ENCODE measurements at regions not wholly inside any gene's neighbourhood (a gene's known extent, or its start where the extent isn't known, plus 50 kb on each side); places are given as distances from the start of the nearest gene placed in this dataset.

DNA sequence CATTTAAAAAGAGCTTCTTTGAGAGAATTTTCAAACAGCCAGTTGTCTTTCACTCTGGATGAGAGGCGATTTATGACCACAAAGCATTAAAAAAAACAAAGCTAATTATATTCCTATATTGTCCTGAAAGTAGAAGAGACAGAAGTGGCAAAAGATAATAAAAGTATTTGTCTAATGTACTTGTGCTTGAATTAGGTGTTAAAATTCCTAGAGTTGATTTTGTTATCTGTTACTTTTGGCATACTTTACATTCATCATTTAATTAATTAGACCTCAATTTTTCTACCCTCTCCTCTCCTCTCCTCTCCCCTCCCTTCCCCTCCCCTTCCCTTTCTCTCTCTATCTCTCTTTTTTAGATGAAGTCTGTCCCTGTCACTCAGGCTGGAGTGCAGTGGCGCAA lies 635.1 kb upstream of the ZNF385D start:
- H3K9ac ChIP-seq (replicated peaks in 1 of 4; ENCODE audit: extremely low read depth in 1 of 4, low read depth in 3 of 4, low read length in 3 of 4): no peak overlapping the region
- POLR2A ChIA-PET (ENCODE audit: partially characterized antibody): no interaction called here
- H3K23ac ChIP-seq (ENCODE audit: insufficient read length): no peak overlapping the region
- TF ChIP-seq SIX5 (IDR thresholded peaks at IDR 0.05; ENCODE audit: low read depth, low read length) (no peak), CHD2 (IDR thresholded peaks at IDR 0.05; ENCODE audit: low read length) (no peak), SIN3A (conservative IDR thresholded peaks at IDR 0.05 in 1 of 2, IDR thresholded peaks at IDR 0.05 in 1 of 2; ENCODE audit: low read depth in 1 of 2, low read length in 2 of 2) (no peak), TAF1 (IDR thresholded peaks at IDR 0.05; ENCODE audit: low read depth, low read length) (no peak), BACH1 (IDR thresholded peaks at IDR 0.05; ENCODE audit: low read length) (no peak), RAD21 (IDR thresholded peaks at IDR 0.05 in 1 of 2, conservative IDR thresholded peaks at IDR 0.05 in 1 of 2; ENCODE audit: low read depth in 2 of 2, low read length in 2 of 2) (no peak), SP1 (IDR thresholded peaks at IDR 0.05; ENCODE audit: low read depth, low read length) (no peak), GABPA (IDR thresholded peaks at IDR 0.05; ENCODE audit: borderline replicate concordance, insufficient read depth, low read length) (no peak), ZNF274 (IDR thresholded peaks at IDR 0.05; ENCODE audit: borderline replicate concordance, extremely low read depth, low read length) (no peak), BCL11A (IDR thresholded peaks at IDR 0.05; ENCODE audit: low read depth in 2 of 2, low read length in 2 of 2) (no peak)
- TF ChIP-seq, protein P1, sequence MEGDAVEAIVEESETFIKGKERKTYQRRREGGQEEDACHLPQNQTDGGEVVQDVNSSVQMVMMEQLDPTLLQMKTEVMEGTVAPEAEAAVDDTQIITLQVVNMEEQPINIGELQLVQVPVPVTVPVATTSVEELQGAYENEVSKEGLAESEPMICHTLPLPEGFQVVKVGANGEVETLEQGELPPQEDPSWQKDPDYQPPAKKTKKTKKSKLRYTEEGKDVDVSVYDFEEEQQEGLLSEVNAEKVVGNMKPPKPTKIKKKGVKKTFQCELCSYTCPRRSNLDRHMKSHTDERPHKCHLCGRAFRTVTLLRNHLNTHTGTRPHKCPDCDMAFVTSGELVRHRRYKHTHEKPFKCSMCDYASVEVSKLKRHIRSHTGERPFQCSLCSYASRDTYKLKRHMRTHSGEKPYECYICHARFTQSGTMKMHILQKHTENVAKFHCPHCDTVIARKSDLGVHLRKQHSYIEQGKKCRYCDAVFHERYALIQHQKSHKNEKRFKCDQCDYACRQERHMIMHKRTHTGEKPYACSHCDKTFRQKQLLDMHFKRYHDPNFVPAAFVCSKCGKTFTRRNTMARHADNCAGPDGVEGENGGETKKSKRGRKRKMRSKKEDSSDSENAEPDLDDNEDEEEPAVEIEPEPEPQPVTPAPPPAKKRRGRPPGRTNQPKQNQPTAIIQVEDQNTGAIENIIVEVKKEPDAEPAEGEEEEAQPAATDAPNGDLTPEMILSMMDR (IDR thresholded peaks at IDR 0.05; ENCODE audit: control extremely low read depth in 1 of 3, insufficient read depth in 1 of 3, low read depth in 1 of 3, low read length in 3 of 3): no peak
- TF ChIP-seq, protein P2, sequence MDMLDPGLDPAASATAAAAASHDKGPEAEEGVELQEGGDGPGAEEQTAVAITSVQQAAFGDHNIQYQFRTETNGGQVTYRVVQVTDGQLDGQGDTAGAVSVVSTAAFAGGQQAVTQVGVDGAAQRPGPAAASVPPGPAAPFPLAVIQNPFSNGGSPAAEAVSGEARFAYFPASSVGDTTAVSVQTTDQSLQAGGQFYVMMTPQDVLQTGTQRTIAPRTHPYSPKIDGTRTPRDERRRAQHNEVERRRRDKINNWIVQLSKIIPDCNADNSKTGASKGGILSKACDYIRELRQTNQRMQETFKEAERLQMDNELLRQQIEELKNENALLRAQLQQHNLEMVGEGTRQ (IDR thresholded peaks at IDR 0.05; ENCODE audit: low read length): no peak

More for the DNA sequence above, 635.1 kb upstream of the ZNF385D start:
- Histone ChIP-seq H3K23me2 (ENCODE audit: low read depth, low read length) (no peaks in the 10 kb centered on the region), H2BK5ac (ENCODE audit: low read depth, low read length) (no peak overlapping the region), H4K5ac (ENCODE audit: insufficient read length, low read depth, low read length) (no peak overlapping the region), H3K14ac (ENCODE audit: insufficient read length) (no peak overlapping the region), H2BK120ac (replicated peaks; ENCODE audit: low read depth, low read length) (no peak overlapping the region), H3K9me3 (ENCODE audit: insufficient read depth in 2 of 2, low read depth in 1 of 2, low read length in 1 of 2) (no peaks in the 10 kb centered on the region), H2BK15ac (ENCODE audit: low read length) (no peak overlapping the region), H3K79me2 (ENCODE audit: control insufficient read depth in 1 of 2, insufficient read depth in 2 of 2, low read length in 2 of 2) (no peaks in the 10 kb centered on the region), H3K4me3 (ENCODE audit: extremely low read depth in 1 of 4, insufficient read depth in 2 of 4, low read depth in 3 of 4, low read length in 4 of 4) (no peak overlapping the region), H3K18ac (ENCODE audit: extremely low read depth, low read length) (no peak overlapping the region), H3K36me3 (ENCODE audit: control insufficient read depth in 2 of 4, insufficient read depth in 4 of 4, low read length in 3 of 4) (no peaks in the 10 kb centered on the region), H3K4ac (replicated peaks; ENCODE audit: insufficient read length, low read depth, low read length) (no peak overlapping the region), H3K56ac (replicated peaks; ENCODE audit: insufficient read length, low read depth, low read length) (no peak overlapping the region), H4K20me1 (replicated peaks in 1 of 2; ENCODE audit: control insufficient read depth in 1 of 2, insufficient read depth in 2 of 2, low read length in 2 of 2) (no peaks in the 10 kb centered on the region), H3K4me1 (replicated peaks in 1 of 4; ENCODE audit: control insufficient read depth in 3 of 4, insufficient read depth in 4 of 4, low read length in 3 of 4) (no peaks in the 10 kb centered on the region), H4K91ac (replicated peaks; ENCODE audit: insufficient read length, low read length) (no peak overlapping the region), H2AK5ac (ENCODE audit: low read depth, low read length) (no peak overlapping the region), H2AFZ (ENCODE audit: low read length) (no peak overlapping the region), H2BK20ac (ENCODE audit: low read length) (no peak overlapping the region), H3K27ac (ENCODE audit: low read depth, low read length) (no peak overlapping the region), H2BK12ac (ENCODE audit: low read depth, low read length) (no peak overlapping the region), H3K27me3 (replicated peaks in 1 of 4; ENCODE audit: control insufficient read depth in 3 of 4, extremely low read depth in 1 of 4, insufficient read depth in 3 of 4, low read length in 3 of 4) (no peaks in the 10 kb centered on the region), H4K8ac (ENCODE audit: extremely low read depth, insufficient read depth, low read length) (no peak overlapping the region), H3K4me2 (ENCODE audit: insufficient read depth in 1 of 2, low read depth in 2 of 2, low read length in 2 of 2) (no peak overlapping the region), H3K79me1 (ENCODE audit: low read depth, low read length) (no peaks in the 10 kb centered on the region)
- DNase-seq (ENCODE audit: low read depth in 1 of 2, low spot score in 2 of 2) (no peak), FAIRE-seq (no peak)
- CTCF ChIA-PET (ENCODE audit: partially characterized antibody): no interaction called here
- WGBS, 2 experiments (ENCODE audit: extremely low coverage in 1 of 2, insufficient coverage in 1 of 2, insufficient read length in 1 of 2, insufficient replicate concordance in 2 of 2, low coverage in 1 of 2, low lambda C conversion rate in 2 of 2, missing lambda C conversion rate in 1 of 2): 80% methylated on average over 2 of the region's 2 CpGs; no CpG with 5 or more reads in 1 of the 2 experiments

Measured in H1 (cell line).